ENCODE measurements at regions not wholly inside any gene's neighbourhood (a gene's known extent, or its start where the extent isn't known, plus 50 kb on each side); places are given as distances from the start of the nearest gene placed in this dataset.
"Not testable (repeated sequence)": the region's sequence is repeated elsewhere in the genome, so short reads cannot be mapped to it uniquely, and the experiment has no call there.

- no peak for TF ChIP-seq ZBTB33 (IDR thresholded peaks at IDR 0.05; ENCODE audit: extremely low read depth, insufficient replicate concordance, low read length)
- TF ChIP-seq POLR2AphosphoS5 (IDR thresholded peaks at IDR 0.05; ENCODE audit: low read depth, low read length): no peak
Measured at GRCh38 chr11:59030037-59030436, 56.1 kb upstream of the GLYATL1B start (continued).

- H4K20me1 ChIP-seq (ENCODE audit: insufficient read depth); H3K4me1 ChIP-seq (ENCODE audit: control insufficient read depth in 1 of 2, insufficient read depth in 2 of 2, low read length in 2 of 2); RAD21 ChIA-PET (ENCODE audit: low non-redundant PET in 1 of 2, low total read pairs in 2 of 2, uncharacterized antibody in 2 of 2, unreplicated experiment in 2 of 2); H3K9ac ChIP-seq (ENCODE audit: low read length); ATAC-seq; H3K9me3 ChIP-seq (ENCODE audit: control insufficient read depth in 1 of 2, insufficient read depth in 1 of 2, low read depth in 1 of 2, low read length in 2 of 2); H2AFZ ChIP-seq (ENCODE audit: low read depth, low read length, poor library complexity, severe bottlenecking); POLR2A ChIA-PET; H3K4me3 ChIP-seq (replicated peaks in 1 of 2; ENCODE audit: low read depth in 1 of 2, low read length in 2 of 2); intact Hi-C loops (cut with micrococcal nuclease); H3K79me2 ChIP-seq (ENCODE audit: insufficient read depth, low read length); H3K27ac ChIP-seq (ENCODE audit: low read depth, low read length); H3K36me3 ChIP-seq (ENCODE audit: control insufficient read depth in 1 of 2, insufficient read depth in 2 of 2, low read length in 2 of 2); BruUV-seq (replicated peaks); H3K4me2 ChIP-seq (ENCODE audit: low read length); H3K9me2 ChIP-seq (ENCODE audit: insufficient read depth); DNase-seq (ENCODE audit: low read depth, low spot score); CTCF ChIA-PET: not testable (repeated sequence)
- H3K27me3 ChIP-seq (ENCODE audit: insufficient read depth, low read length): peaks cover 30% of the 10 kb centered on the region
Measured at GRCh38 chr11:59031746-59032145, 54.4 kb upstream of the GLYATL1B start.

Measured in HCT116 (cell line).